Posterior cingulate gyrus (tissue), 11 donors: ENCODE measurements at regions not wholly inside any gene's neighbourhood (a gene's known extent, or its start where the extent isn't known, plus 50 kb on each side); places are given as distances from the start of the nearest gene placed in this dataset.
"Not testable (repeated sequence)": the region's sequence is repeated elsewhere in the genome, so short reads cannot be mapped to it uniquely, and the experiment has no call there.

ENCODE experiments used
- DNase-seq, 10 donors: peaks; one replicate each; pipeline versions ENCODE4 v3.0.0 to v3.0.0-alpha.2; 2020 to 2021; ENCODE audit warnings: mixed read lengths in 3 of 10
- intact Hi-C: fragments of 100-400 bp; cut with DNase I; formaldehyde crosslinking; loops from one replicate; pipeline ENCODE4 v1.15.1; 2023

- intact Hi-C loops, result no loop called here
- DNase-seq, result no peak
Observed at GRCh38 chr3:109644746-109645145, 307.4 kb upstream of the DPPA4 start.

- DNase-seq, result peak in 2 of 10 donors; percentile 11 to 58
- intact Hi-C loops, result no loop called here
Observed at GRCh38 chr3:109648027-109648426, 310.7 kb upstream of the DPPA4 start.

DNA sequence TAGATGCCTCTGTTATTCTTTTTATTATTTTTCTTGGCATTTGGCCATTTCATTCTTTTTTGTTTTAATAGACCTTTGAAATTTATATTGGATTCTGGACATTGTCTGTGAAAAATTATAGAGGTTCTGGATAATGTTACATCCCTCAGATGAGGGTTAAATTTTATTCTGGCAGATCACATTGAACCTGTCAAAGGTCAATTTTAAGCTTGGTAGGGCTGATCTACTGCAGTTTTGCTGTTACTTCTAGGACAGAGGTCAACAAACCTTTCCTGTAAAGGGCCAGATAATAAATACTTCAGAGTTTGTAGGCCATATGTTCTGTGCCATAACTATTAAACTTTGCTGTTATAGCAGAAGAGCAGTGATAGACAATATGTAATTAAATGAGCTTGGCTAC lies 318.9 kb upstream of the DPPA4 start:
- intact Hi-C loops, result no loop called here
- DNase-seq, result no peak

GRCh38 chr3:109678600-109678999 lies 341.3 kb upstream of the DPPA4 start:
- DNase-seq, result no peak
- intact Hi-C loops, result no loop called here

DNA sequence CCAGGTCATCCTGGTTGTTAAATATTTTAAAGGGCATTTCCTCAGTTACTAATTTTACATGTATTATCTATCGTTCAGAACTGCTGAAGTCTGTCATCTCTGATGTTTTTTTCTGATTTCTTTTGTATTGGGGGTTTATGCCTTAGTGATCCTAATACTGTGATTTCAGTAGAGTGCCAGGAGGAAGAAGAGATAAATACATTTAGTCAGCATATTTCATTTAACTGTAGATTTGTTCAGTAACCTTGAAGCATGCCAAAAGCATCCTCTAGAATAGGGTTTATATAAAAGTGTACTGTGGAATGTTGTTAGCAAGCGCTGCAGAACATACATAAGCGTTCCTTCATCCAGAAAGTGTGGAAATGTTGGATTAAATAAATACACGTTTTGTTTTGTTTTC lies 342.3 kb upstream of the DPPA4 start:
- intact Hi-C loops, result no loop called here
- no peak for DNase-seq

DNA sequence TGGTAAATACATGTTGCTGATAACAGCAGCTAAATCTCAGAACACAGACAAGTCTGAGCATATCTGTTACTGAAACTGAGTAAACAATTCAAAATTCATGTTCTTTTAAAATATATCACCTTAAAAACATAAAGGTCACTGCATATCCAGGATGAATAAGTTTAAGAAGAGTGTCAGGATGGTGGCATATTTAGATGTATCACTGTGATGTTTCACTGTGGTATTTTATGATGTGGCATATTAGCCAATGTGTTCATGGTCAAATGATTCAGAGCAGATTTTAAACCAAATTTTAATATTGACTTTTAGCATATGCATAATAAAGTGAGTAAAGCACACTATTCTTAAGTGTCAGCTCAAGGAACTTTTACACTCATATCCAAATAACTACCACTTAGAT lies 346.4 kb upstream of the DPPA4 start:
- DNase-seq, result no peak
- intact Hi-C loops, result no loop called here

- DNase-seq, result peak in 8 of 10 donors; percentile 37 to 92 (median 58)
Observed at GRCh38 chr3:109685084-109686079, 348.0 kb upstream of the DPPA4 start.

DNA sequence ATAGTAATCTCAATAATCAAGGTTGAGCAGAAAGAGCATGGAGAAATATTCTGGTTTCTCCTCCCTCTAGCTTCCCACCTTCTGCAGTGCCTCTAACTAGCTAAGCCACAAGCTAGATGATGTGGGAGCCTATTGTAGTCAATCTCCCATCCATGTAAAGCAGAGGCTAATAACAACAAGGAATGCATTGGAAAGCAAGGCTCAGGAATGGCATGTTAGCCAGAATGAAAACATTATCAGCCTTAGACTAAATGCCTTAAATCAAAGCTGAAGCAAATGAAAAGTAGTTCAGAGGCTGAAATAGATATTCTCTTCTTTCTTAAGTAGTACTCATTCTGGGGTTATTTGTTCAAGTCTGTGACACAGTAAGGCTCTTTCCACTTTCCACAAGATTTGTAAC lies 350.3 kb upstream of the DPPA4 start:
- intact Hi-C loops, result no loop called here

More at GRCh38 chr3:109685084-109686079, 348.0 kb upstream of the DPPA4 start:
- intact Hi-C loops, result no loop called here

GRCh38 chr3:109696932-109697331 lies 359.6 kb upstream of the DPPA4 start:
- intact Hi-C loops, result no loop called here
- DNase-seq, result no peak

More for the DNA sequence above, 350.3 kb upstream of the DPPA4 start:
- no peak for DNase-seq

DNA sequence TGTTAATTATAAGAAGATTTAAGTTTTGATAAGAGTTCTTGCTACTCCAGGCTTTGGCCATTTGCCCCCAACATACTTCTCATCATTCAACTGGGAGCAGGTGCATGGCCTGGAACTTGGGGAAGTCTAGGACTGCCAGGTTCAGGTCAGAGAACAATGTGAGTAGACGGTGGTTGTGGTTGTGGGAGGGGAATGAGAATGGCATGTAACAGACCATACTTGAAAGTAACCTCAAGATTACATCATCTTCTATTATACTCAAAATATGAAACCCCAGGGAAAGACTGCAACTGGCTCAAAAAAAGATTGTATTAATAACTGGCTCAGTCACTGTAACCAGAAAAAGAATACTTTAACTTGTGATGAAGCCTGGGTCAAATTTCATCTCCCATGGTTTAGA lies 364.9 kb upstream of the DPPA4 start:
- intact Hi-C loops, result no loop called here
- no peak for DNase-seq

DNA sequence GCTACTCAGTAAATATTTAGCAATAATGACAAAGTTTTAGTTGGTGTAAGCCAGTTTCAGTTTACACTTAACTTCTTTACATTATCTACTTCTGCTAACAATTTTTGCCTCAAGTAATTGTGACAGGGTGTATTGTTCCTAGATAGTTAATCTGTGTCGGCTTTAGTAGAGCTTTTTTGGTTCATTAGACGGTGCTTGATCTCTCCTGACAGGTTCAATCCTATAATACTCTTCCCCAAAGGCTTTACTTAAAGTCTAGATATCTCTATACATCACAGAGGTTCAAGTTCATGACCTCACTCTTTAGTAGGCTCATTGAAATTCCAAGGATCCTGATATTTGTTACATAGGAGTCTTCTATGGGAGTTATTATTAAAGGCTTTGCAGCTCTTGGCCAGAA lies 365.6 kb upstream of the DPPA4 start:
- intact Hi-C loops, result no loop called here
- no peak for DNase-seq

- intact Hi-C loops, DNase-seq: not testable (repeated sequence)
Observed at GRCh38 chr3:109705133-109705532, 367.8 kb upstream of the DPPA4 start.

- DNase-seq, result no peak
- intact Hi-C loops, result no loop called here
Observed at GRCh38 chr3:109707617-109708016, 370.3 kb upstream of the DPPA4 start.

DNA sequence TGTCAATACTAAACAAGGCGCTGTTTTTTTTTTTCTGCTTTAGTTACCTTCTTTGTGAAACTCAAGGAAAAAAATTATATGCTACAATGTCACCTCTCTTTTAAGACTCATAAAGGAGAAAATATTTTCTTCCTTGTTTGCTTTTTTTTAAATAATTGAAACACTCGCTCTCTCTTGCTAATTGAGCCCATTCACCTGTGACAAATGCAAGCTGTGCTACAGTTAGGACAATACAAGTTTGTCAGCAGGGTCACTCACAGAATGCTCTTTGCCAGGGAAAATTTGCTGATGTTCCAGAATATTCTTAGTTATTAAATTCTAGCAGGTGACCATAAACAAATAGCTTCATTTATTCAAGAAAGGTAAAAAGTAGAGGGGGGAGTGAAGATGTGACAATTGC lies 375.9 kb upstream of the DPPA4 start:
- intact Hi-C loops, result no loop called here
- no peak for DNase-seq

DNA sequence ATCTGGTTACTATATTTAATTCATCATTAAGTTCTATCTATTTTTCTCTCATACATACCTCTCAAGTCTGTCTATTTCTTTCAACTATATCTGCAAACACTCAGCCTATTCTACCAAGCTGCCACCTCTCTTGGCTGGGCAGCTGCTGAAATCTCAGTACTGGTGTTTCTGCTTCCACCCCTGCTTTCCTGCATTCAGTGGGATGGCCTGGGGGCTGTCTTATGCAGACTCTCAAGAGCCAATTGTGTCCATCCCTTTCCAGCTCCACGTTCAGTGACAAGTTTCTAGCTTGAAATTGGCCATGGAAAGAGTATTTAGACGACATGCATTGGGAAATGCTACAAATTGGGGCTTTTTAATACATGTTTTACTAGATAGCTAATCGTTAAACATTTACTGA lies 378.4 kb upstream of the DPPA4 start:
- no peak for DNase-seq
- intact Hi-C loops, result no loop called here

DNA sequence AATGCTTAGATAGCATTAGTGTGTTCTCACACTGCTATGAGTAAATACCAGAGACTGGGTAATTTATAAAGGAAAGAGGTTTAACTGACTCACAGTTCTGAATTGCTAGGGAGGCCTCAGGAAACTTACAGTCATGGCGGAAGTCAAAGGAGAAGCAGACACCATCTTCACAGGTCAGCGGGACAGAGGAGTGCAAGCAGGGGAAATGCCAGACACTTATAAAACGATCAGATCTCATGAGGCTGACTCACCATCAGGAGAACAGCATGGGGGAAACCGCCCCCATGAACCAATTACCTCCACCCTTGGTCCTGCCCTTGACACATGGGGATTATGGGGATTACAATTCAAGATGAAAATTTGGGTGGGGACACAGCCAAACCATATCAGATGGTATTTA lies 381.5 kb upstream of the DPPA4 start:
- intact Hi-C loops, result no loop called here
- DNase-seq, result no peak

DNA sequence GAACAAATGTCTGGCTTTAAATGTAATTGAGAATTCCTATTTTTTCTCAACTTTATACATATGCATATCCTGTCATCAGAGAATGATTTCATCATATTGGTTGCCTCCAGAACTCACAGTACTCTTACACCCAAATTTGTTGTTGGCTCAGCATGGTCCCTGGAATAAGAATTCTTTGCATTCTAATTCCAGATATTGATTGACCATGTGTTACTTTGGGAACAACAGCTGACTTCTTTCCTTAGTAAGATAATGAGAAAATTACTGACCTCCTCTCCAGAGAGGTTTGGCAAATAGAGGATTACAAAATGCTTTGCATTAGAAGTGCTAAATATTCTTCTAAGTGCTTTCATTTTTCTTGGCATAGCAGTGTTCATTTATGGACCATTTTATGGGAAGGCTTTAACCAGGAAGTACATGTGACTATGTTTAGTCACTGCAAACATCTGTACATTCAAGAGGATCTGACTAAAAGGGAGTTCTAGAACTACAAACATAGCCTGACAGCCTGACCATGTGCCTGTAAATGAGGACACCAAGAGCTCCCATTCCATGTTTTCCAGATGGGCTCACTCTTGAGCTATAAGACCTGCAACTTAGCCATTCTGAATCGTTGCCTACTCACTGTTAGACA lies 391.6 kb upstream of the DPPA4 start:
- DNase-seq, result no peak
- intact Hi-C loops, result no loop called here

- DNase-seq, result peak in 3 of 10 donors; percentile 10 to 51 (median 31)
Observed at GRCh38 chr3:109731639-109732473, 394.5 kb upstream of the DPPA4 start.

GRCh38 chr3:109743981-109744380 lies 406.6 kb upstream of the DPPA4 start:
- intact Hi-C loops, result no loop called here
- DNase-seq, result no peak

More at GRCh38 chr3:109731639-109732473, 394.5 kb upstream of the DPPA4 start:
- intact Hi-C loops, result loop anchor here (10.0 kb wide), 1 partner anchor 583 kb away; no protein-coding TSS in a partner anchor

DNA sequence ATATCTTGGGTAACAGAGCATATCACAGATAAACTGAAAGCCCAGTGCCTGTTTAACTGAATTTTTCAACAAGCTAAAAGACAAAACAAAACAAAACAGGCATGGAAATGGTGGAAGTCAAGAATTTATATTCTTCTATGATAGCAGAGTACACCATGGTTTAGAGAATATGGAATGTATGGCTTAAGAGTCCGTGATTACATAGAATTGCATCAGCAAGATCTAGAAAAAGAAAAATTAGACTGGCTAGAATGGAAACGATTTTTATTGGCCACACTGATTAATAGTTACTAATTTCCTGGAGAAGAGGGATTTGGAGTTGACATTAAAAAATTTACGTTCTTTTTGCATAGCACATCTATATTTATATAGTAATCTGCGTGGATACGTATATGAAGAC lies 435.2 kb upstream of the DPPA4 start:
- DNase-seq, result no peak
- intact Hi-C loops, result no loop called here

GRCh38 chr3:109774108-109774507 lies 436.8 kb upstream of the DPPA4 start:
- intact Hi-C loops, result no loop called here

More at GRCh38 chr3:109774108-109774507, 436.8 kb upstream of the DPPA4 start:
- no peak for DNase-seq
